Retinal pigment epithelial cell (primary cell): ENCODE measurements at regions not wholly inside any gene's neighbourhood (a gene's known extent, or its start where the extent isn't known, plus 50 kb on each side); places are given as distances from the start of the nearest gene placed in this dataset.

Experiments
- DNase-seq: peaks from one replicate; pipeline ENCODE4 v3.0.0-alpha.2; 2010; ENCODE audit warnings: low read depth
- H3K4me3 ChIP-seq: 2 replicates; pipeline ENCODE4 v1.5.1; 2011; ENCODE audit warnings: mild to moderate bottlenecking, low read length, control low read depth, moderate library complexity
- CTCF ChIP-seq: conservative IDR thresholded peaks from 2 replicates; pipeline ENCODE4 v1.5.1; 2011; ENCODE audit warnings: low read depth, low read length, control low read depth, inconsistent platforms

GRCh38 chr6:40956936-40957335, 82.1 kb downstream of the UNC5CL start:
- H3K4me3 ChIP-seq: no peak overlapping the region
- peak; percentile 64 for DNase-seq
- no peak for TF ChIP-seq CTCF

- no peak for DNase-seq
- H3K4me3 ChIP-seq: no peak overlapping the region
- no peak for TF ChIP-seq CTCF
Measured at GRCh38 chr6:40955178-40955545, 83.9 kb downstream of the UNC5CL start.

GRCh38 chr6:40954446-40955177, 84.4 kb downstream of the UNC5CL start:
- DNase-seq: no peak
- H3K4me3 ChIP-seq: no peak overlapping the region
- no peak for TF ChIP-seq CTCF

GRCh38 chr6:40953486-40953885, 85.5 kb downstream of the UNC5CL start:
- no peak overlapping the region for H3K4me3 ChIP-seq
- DNase-seq: no peak
- no peak for TF ChIP-seq CTCF

- H3K4me3 ChIP-seq: no peak overlapping the region
- no peak for DNase-seq
- TF ChIP-seq CTCF: no peak
Measured at GRCh38 chr6:40950986-40951698, 87.9 kb downstream of the UNC5CL start.

GRCh38 chr6:40948570-40948969, 90.5 kb downstream of the UNC5CL start:
- no peak for TF ChIP-seq CTCF
- DNase-seq: no peak
- no peak overlapping the region for H3K4me3 ChIP-seq
